ENCODE measurements at regions not wholly inside any gene's neighbourhood (a gene's known extent, or its start where the extent isn't known, plus 50 kb on each side); places are given as distances from the start of the nearest gene placed in this dataset.

- no peaks in the 10 kb centered on the region for H3K27me3 ChIP-seq (ENCODE audit: insufficient read depth, poor library complexity, severe bottlenecking)
- no peak for DNase-seq (ENCODE audit: low read depth in 1 of 2, low spot score in 1 of 2)
These were observed 479.4 kb upstream of the MAN1A1 start for GRCh38 chr6:119829006-119829405.

DNA sequence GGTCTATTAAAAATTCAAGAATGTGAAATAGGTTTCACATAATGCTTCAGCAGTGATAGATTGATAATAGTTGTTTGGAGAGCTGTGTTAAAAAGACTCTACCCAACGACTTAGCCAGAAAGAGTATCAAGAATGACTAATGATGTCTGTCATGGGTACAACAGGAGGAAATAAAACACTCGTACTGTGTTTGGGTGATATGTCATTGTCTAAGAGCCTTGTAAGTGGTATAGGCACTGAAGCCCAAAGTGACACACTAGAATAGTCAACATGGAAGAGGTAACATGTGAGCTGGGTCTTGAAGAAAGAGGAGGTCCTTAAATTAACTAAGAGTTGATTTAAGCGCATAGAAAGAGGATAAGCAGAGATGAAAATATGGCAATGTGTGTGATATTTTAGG is 471.8 kb upstream of the MAN1A1 start:
- Histone ChIP-seq H3K4me3 (replicated peaks; ENCODE audit: insufficient read depth, low read length) (no peak overlapping the region), H3K27ac (replicated peaks) (no peak overlapping the region), H3K27me3 (ENCODE audit: insufficient read depth, poor library complexity, severe bottlenecking) (no peaks in the 10 kb centered on the region)
- no peak for DNase-seq (ENCODE audit: low read depth in 1 of 2, low spot score in 1 of 2)
- TF ChIP-seq POLR2AphosphoS5 (IDR thresholded peaks at IDR 0.05; ENCODE audit: low read depth) (no peak), SPI1 (IDR thresholded peaks at IDR 0.05; ENCODE audit: borderline replicate concordance, low read depth) (no peak), GABPA (IDR thresholded peaks at IDR 0.05; ENCODE audit: low read depth) (no peak)
- TF ChIP-seq, protein P1, sequence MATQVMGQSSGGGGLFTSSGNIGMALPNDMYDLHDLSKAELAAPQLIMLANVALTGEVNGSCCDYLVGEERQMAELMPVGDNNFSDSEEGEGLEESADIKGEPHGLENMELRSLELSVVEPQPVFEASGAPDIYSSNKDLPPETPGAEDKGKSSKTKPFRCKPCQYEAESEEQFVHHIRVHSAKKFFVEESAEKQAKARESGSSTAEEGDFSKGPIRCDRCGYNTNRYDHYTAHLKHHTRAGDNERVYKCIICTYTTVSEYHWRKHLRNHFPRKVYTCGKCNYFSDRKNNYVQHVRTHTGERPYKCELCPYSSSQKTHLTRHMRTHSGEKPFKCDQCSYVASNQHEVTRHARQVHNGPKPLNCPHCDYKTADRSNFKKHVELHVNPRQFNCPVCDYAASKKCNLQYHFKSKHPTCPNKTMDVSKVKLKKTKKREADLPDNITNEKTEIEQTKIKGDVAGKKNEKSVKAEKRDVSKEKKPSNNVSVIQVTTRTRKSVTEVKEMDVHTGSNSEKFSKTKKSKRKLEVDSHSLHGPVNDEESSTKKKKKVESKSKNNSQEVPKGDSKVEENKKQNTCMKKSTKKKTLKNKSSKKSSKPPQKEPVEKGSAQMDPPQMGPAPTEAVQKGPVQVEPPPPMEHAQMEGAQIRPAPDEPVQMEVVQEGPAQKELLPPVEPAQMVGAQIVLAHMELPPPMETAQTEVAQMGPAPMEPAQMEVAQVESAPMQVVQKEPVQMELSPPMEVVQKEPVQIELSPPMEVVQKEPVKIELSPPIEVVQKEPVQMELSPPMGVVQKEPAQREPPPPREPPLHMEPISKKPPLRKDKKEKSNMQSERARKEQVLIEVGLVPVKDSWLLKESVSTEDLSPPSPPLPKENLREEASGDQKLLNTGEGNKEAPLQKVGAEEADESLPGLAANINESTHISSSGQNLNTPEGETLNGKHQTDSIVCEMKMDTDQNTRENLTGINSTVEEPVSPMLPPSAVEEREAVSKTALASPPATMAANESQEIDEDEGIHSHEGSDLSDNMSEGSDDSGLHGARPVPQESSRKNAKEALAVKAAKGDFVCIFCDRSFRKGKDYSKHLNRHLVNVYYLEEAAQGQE (IDR thresholded peaks at IDR 0.05; ENCODE audit: insufficient replicate concordance, low read depth) = no peak
- TF ChIP-seq, protein P2, sequence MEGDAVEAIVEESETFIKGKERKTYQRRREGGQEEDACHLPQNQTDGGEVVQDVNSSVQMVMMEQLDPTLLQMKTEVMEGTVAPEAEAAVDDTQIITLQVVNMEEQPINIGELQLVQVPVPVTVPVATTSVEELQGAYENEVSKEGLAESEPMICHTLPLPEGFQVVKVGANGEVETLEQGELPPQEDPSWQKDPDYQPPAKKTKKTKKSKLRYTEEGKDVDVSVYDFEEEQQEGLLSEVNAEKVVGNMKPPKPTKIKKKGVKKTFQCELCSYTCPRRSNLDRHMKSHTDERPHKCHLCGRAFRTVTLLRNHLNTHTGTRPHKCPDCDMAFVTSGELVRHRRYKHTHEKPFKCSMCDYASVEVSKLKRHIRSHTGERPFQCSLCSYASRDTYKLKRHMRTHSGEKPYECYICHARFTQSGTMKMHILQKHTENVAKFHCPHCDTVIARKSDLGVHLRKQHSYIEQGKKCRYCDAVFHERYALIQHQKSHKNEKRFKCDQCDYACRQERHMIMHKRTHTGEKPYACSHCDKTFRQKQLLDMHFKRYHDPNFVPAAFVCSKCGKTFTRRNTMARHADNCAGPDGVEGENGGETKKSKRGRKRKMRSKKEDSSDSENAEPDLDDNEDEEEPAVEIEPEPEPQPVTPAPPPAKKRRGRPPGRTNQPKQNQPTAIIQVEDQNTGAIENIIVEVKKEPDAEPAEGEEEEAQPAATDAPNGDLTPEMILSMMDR (IDR thresholded peaks at IDR 0.05; ENCODE audit: insufficient read depth, low read length) = no peak

More at GRCh38 chr6:119829006-119829405, 479.4 kb upstream of the MAN1A1 start:
- H3K27ac ChIP-seq (replicated peaks) = no peak overlapping the region
- TF ChIP-seq POLR2AphosphoS5 (IDR thresholded peaks at IDR 0.05; ENCODE audit: low read depth) = no peak
- TF ChIP-seq, protein P1 (IDR thresholded peaks at IDR 0.05; ENCODE audit: insufficient replicate concordance, low read depth) = no peak
- TF ChIP-seq, protein P2 (IDR thresholded peaks at IDR 0.05; ENCODE audit: insufficient read depth, low read length) = no peak
- no peak for TF ChIP-seq GABPA (IDR thresholded peaks at IDR 0.05; ENCODE audit: low read depth)
- TF ChIP-seq SPI1 (IDR thresholded peaks at IDR 0.05; ENCODE audit: borderline replicate concordance, low read depth) = no peak
- no peak overlapping the region for H3K4me3 ChIP-seq (replicated peaks; ENCODE audit: insufficient read depth, low read length)

DNA sequence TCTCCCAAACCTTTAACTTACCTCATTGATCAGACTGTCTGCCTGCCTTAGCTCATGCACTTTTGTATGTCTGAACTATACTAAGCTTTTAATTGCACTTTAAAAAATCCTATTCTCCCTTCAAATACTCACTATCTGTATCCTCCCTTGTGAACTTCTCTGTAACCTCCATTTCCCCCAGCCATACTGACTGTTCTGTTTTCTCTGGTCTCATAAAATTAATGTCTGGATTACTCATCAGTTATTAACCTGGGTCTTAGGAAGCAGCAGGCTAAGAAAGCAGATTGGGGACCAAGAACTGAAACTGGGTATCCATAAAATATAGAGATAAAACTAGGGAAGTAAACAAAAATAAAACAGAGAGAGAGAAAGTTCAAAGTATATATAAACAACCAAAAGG is 469.3 kb upstream of the MAN1A1 start:
- TF ChIP-seq GABPA (IDR thresholded peaks at IDR 0.05; ENCODE audit: low read depth) (no peak), POLR2AphosphoS5 (IDR thresholded peaks at IDR 0.05; ENCODE audit: low read depth) (no peak), SPI1 (IDR thresholded peaks at IDR 0.05; ENCODE audit: borderline replicate concordance, low read depth) (no peak)
- TF ChIP-seq, protein P2 (IDR thresholded peaks at IDR 0.05; ENCODE audit: insufficient read depth, low read length) = no peak
- TF ChIP-seq, protein P1 (IDR thresholded peaks at IDR 0.05; ENCODE audit: insufficient replicate concordance, low read depth) = no peak
- no peak overlapping the region for H3K4me3 ChIP-seq (replicated peaks; ENCODE audit: insufficient read depth, low read length)
- H3K27me3 ChIP-seq (ENCODE audit: insufficient read depth, poor library complexity, severe bottlenecking) = no peaks in the 10 kb centered on the region
- H3K27ac ChIP-seq (replicated peaks) = no peak overlapping the region
- no peak for DNase-seq (ENCODE audit: low read depth in 1 of 2, low spot score in 1 of 2)

Data from HL-60 (cell line).